Right ventricle myocardium inferior (tissue), 1 donor: ENCODE measurements at regions not wholly inside any gene's neighbourhood (a gene's known extent, or its start where the extent isn't known, plus 50 kb on each side); places are given as distances from the start of the nearest gene placed in this dataset.
"Not testable (repeated sequence)": the region's sequence is repeated elsewhere in the genome, so short reads cannot be mapped to it uniquely, and the experiment has no call there.

Experiments
- ATAC-seq: fragments of 200-7000 bp; cut with Tn5 transposase; one replicate; pipeline ENCODE4 v1.9.1; 2020; ENCODE audit warnings: mild to moderate bottlenecking, moderate library complexity
- DNase-seq: peaks from one replicate; pipeline ENCODE4 v3.0.0; 2021; ENCODE audit errors: missing footprints
- intact Hi-C: fragments of 100-400 bp; cut with DNase I; formaldehyde crosslinking; loops from one replicate; pipeline ENCODE4 v1.11.0; 2022
- donor health status: DM: no; HTN: yes; CAD: no; lungs with severe emphysema.

DNA sequence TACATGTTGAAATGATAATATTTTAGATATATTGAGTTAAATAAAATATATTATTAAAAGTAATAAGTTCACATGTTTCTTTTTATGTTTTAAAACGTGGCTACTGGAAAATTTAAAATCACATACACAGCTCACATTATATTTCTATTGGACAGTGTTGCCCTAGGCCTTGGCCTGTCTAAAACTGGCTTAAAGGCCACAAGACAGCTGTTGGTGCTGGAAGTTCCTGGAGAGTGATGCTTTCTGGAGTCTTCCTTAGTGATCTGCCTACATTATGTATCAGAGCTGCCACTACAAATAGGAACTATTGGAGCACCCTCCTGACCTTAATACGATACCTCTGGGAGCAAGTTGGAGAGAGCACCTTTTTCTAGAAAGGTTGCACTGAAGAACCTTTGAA, 254.1 kb upstream of the C2CD4B start:
- ATAC-seq, result no peak

DNA sequence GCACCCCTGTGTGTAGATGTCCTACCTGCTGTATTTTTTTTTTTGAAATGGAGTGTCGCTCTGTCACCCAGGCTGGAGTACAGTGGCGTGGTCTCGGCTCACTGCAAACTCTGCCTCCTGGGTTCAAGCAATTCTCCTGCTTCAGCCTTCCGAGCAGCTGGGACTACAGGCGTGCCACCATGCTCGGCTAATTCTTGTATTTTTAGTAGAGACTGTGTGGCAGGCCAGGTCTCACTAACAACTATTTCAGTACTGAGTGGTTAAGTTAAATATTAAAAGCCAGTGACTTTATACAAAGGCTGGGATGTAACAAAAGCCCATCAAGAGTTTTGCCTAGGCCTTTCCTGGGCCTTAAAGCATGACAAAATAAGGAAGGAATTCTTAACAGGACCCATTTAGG, 255.3 kb upstream of the C2CD4B start:
- intact Hi-C loops, ATAC-seq, DNase-seq: not testable (repeated sequence)

More for the DNA sequence above, 254.1 kb upstream of the C2CD4B start:
- DNase-seq, result no peak
- intact Hi-C loops, result no loop called here

GRCh38 chr15:62421289-62421688, 256.2 kb upstream of the C2CD4B start:
- intact Hi-C loops, result no loop called here
- ATAC-seq (no peak), DNase-seq (no peak)

GRCh38 chr15:62426387-62426956, 261.4 kb upstream of the C2CD4B start:
- intact Hi-C loops, result no loop called here
- ATAC-seq (peak; percentile 10), DNase-seq (no peak)

GRCh38 chr15:62428259-62428658, 263.2 kb upstream of the C2CD4B start:
- intact Hi-C loops, result no loop called here
- ATAC-seq, result no peak

GRCh38 chr15:62428851-62429598, 263.9 kb upstream of the C2CD4B start:
- DNase-seq (no peak), ATAC-seq (no peak)
- intact Hi-C loops, result no loop called here

More at GRCh38 chr15:62428259-62428658, 263.2 kb upstream of the C2CD4B start:
- DNase-seq, result no peak

DNA sequence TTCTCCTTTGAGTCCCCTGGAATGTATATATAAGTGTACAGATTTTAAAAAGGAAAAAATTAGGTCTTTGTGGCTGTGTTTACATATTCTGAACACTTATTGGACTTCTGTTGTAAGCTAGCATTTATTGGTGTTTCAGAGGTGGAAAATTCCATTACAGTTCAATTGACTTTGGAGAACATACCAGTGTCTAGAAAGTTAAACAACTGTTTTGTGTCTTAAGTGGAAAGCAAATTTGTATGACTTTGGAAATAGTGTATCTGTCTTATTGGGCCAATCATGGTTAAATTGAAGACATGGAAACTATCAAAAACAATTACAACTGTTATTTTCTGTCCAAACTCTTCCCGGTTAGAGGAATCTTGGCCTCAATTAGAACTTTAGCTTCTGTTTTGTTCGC, 265.0 kb upstream of the C2CD4B start:
- intact Hi-C loops, result no loop called here
- ATAC-seq (no peak), DNase-seq (no peak)

GRCh38 chr15:62430552-62430951, 265.5 kb upstream of the C2CD4B start:
- intact Hi-C loops, result no loop called here
- no peak for ATAC-seq
- DNase-seq, result no peak

- intact Hi-C loops, result no loop called here
- DNase-seq (no peak), ATAC-seq (no peak)
Observed at GRCh38 chr15:62431008-62431797, 266.1 kb upstream of the C2CD4B start.

DNA sequence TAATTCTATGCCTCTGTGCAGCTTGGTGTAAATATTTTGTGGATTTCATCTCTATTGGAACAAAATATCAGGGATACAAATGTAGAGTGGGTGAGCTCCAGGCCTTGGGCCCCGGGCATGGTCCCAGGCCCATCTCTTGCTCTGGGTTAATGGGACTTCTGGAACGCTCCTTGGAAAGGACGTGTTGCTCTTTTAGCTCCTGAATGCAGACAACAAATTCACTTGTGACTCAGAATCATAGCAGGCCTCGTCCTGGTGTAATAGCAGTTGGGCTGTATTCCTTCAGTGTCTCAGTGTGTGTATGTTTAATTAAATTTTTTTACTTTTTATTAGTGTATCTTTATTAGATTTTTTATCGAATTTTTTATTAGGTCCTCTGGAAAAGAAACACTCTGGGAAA, 266.7 kb upstream of the C2CD4B start:
- intact Hi-C loops, result no loop called here
- DNase-seq (no peak), ATAC-seq (no peak)

- ATAC-seq (peak; percentile 82), DNase-seq (no peak)
- intact Hi-C loops, result no loop called here
Observed at GRCh38 chr15:62432702-62433398, 267.8 kb upstream of the C2CD4B start.

DNA sequence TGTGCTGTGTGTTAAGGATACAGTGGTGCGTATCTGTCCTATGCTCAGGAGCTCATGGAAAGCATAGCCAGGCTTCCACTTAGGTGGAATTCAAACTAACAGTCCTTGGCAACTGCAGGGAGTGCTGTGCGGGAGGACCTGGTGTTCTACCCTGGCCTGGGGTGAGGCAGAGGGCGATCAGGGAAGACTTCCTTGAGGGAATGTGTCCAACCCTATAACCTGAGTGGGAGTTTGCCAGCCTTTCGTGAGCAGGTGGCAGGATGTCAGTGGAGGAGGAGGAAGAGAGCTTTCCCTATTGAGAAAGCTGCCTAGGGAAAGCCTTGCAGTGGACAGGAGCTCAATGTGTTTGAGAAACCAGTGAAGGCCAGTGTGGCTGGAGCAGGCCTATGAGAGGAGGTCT, 271.1 kb upstream of the C2CD4B start:
- DNase-seq, result no peak
- intact Hi-C loops, result no loop called here
- peak; percentile 30 for ATAC-seq

DNA sequence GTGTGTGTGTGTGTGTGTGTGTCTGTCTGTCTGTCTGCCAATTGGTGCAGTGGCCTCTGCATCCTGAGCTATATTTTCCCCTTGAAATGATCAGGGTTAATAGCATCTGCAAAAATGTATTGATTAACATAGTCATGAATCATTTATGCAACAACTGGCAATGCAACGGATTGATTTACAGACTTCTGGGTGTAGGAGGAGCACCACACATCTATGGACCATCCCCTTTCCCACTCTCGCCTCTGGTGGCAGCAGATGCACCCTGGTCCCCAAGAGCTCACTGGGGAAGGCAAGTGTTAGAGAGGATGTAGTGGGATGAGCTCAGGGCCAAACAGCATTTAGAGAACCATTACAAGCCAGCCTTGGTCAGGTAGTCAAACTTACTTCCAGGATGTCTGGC, 272.7 kb upstream of the C2CD4B start:
- intact Hi-C loops, result no loop called here
- ATAC-seq (no peak), DNase-seq (no peak)

DNA sequence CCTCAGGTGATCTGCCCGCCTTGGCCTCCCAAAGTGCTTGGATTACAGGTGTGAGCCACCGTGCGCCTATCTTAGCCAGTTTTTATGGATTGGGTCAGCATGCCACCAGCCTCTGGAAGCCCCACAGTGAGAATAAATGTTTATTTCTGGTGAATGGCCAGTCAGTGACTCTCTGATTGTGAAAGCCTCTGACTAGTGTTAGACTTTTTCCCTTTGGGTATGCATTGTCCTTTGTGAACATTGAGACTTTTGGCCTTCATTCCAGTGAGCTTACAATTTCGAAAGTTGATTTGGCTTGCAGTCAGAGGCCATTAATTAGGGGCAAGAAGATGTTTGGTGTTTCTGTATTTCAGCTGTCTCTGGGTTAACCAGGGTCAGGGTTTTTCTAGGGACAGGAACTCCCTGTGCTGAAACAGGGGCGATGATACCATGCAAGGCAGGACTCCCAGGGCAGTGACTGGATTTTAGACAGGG, 274.5 kb upstream of the C2CD4B start:
- peak; percentile 69 for ATAC-seq
- intact Hi-C loops, result no loop called here
- DNase-seq, result no peak

GRCh38 chr15:62440362-62441105, 275.4 kb upstream of the C2CD4B start:
- DNase-seq (no peak), ATAC-seq (peak; percentile 31)
- intact Hi-C loops, result no loop called here

DNA sequence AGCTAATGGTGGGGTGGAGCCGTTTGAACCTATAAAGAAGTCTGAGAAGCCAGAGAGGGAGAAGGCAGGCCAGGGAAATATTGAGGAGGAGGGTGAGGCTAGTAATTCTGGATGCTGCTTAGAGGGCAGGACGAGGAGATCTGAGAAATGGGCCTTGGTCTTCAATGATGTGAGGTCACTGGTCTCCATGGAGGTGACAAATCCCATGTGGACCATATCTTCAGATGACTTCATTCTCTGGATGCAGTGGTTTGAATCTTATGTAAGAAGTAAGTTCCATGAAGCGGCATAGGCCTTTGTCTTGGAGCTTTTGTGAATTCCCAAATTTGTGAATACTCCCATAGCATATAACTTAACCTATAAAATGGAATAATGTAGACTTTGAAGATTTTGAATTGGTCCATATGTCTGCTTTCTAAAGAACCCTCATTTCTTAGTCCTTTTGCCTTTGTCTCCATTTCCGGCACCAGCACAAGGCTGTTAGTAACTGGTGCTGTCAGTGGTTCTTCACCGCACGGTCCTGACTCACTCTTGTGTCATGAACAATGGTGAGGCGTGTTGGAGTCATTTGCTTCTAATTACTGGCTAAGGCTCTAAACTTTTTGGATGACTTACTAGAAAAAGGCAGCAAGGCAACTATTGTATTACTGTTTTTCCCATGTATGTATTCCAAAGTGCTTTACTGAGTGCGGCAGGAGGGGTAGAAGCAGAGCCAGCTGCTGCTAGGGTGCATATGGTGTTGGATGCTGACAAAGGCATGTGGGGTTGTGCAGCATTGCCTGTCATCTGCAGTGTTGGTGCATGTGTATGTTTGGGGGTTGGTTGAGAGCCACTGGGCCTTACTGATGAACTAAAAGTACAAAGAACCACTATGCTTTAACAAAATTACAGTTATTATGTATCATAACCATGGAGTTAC, 279.3 kb upstream of the C2CD4B start:
- intact Hi-C loops, result no loop called here
- no peak for DNase-seq
- ATAC-seq, result peak; percentile 32

DNA sequence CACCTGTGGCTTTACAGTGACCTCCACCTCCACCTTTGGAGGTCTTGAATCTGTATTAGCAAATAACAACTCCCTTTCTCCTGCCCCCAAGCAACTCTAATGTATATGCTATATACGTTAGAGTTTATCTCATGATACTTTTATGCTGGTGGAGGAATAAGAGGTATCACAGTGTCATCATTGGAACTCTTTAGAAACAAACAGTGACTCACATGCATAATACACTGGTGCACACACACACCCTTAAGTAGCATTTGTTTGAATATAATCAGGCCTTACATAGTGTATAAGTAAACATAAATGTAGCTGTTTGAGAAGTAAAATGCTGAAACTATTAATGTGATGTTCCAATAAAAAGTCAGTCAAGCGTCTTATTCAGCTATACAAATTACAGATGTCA, 280.2 kb upstream of the C2CD4B start:
- ATAC-seq, result no peak
- no peak for DNase-seq
- intact Hi-C loops, result no loop called here

GRCh38 chr15:62446984-62447383, 281.9 kb upstream of the C2CD4B start:
- DNase-seq (no peak), ATAC-seq (no peak)
- intact Hi-C loops, result no loop called here
